ENCODE measurements at regions not wholly inside any gene's neighbourhood (a gene's known extent, or its start where the extent isn't known, plus 50 kb on each side); places are given as distances from the start of the nearest gene placed in this dataset.

DNA sequence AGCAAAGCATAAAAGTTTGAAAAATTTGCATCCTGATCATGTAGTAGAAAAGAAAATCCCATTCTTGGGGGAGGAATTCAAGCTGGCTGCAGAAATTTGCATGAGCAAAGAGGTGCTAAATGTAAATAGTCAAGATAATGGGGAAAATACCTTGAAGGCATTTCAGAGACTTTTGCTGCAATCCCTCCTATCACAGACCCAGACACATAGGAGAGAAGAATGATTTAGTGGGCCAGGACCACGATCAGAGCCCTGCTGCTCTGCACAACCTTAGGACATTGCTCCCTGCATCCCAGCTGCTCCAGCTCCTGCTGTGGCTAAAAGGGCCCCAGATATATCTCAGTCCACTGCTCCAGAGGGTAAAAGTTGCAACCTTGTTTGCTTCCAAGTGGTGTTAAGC, 1439.7 kb upstream of the AGA start:
- H3K79me1 ChIP-seq (ENCODE audit: low read depth in 1 of 2, low read length in 2 of 2) = no peaks in the 10 kb centered on the region
- intact Hi-C loops (cut with micrococcal nuclease) = no loop called here
- no peak overlapping the region for H4K8ac ChIP-seq (ENCODE audit: low read depth in 2 of 2, low read length in 2 of 2)
- H3K14ac ChIP-seq (replicated peaks; ENCODE audit: low read depth, low read length) = no peak overlapping the region
- no peak overlapping the region for H4K5ac ChIP-seq (ENCODE audit: low read depth, low read length)
- 0 out of 2 replicates have a peak, but pooled peaks cover 3% of the 10 kb centered on the region for H3K9me3 ChIP-seq (ENCODE audit: control insufficient read depth, insufficient read depth, low read length)
- H4K91ac ChIP-seq (ENCODE audit: insufficient read depth, low read depth, low read length) = no peak overlapping the region
- no peak overlapping the region for H2AK5ac ChIP-seq (ENCODE audit: low read depth, low read length)
- H2AK9ac ChIP-seq (replicated peaks; ENCODE audit: low read depth, low read length, poor library complexity) = no peak overlapping the region
- no peak overlapping the region for H3K27ac ChIP-seq (ENCODE audit: insufficient read depth, low read length)
- no peak overlapping the region for H3K4me3 ChIP-seq (ENCODE audit: insufficient read depth, low read depth, low read length)
- no peak overlapping the region for H2BK120ac ChIP-seq (ENCODE audit: low read depth, low read length)
- dilution Hi-C loops (cut with HindIII; ENCODE audit: low sequenced_read_pairs, unreplicated experiment) = no loop called here
- H3K27me3 ChIP-seq (ENCODE audit: control insufficient read depth, insufficient read depth, low read length) = no peaks in the 10 kb centered on the region
- no peak for ATAC-seq (ENCODE audit: low read depth)
- no peaks in the 10 kb centered on the region for H3K9me1 ChIP-seq (ENCODE audit: insufficient read depth, low read length)
- no peak overlapping the region for H3K18ac ChIP-seq (ENCODE audit: low read depth, low read length)
- DNase-seq = no peak
- H2AFZ ChIP-seq (replicated peaks; ENCODE audit: low read length, poor library complexity) = no peak overlapping the region
- in situ Hi-C loops (cut with MboI; ENCODE audit: low sequenced_read_pairs) = no loop called here
- H3K4me2 ChIP-seq (ENCODE audit: low read depth, low read length) = no peak overlapping the region
- no peak overlapping the region for H3K23ac ChIP-seq (ENCODE audit: low read depth, low read length)
- H2BK20ac ChIP-seq (ENCODE audit: low read depth, low read length) = no peak overlapping the region
- no peak overlapping the region for H2BK5ac ChIP-seq (ENCODE audit: low read depth, low read length, poor library complexity, severe bottlenecking)
- no peak overlapping the region for H3K9ac ChIP-seq (ENCODE audit: low read depth, low read length)
- H3K4ac ChIP-seq (ENCODE audit: low read depth, low read length) = no peak overlapping the region
- no peaks in the 10 kb centered on the region for H3K4me1 ChIP-seq (ENCODE audit: control insufficient read depth, insufficient read depth, low read length)
- no TSS peak for BruUV-seq (replicated peaks)
- no peaks in the 10 kb centered on the region for H4K20me1 ChIP-seq (ENCODE audit: insufficient read depth, low read length)
- no CpG with 5 or more reads among the region's 1 CpG for WGBS, 2 experiments (ENCODE audit: extremely low coverage in 2 of 2, insufficient read length in 1 of 2)
- H3K36me3 ChIP-seq (ENCODE audit: control insufficient read depth, insufficient read depth, low read length) = no peaks in the 10 kb centered on the region
- CTCF ChIA-PET = no interaction called here
- no peak overlapping the region for H2BK15ac ChIP-seq (ENCODE audit: low read depth, low read length)
- H3K56ac ChIP-seq (ENCODE audit: extremely low read depth, insufficient read depth, low read length) = no peak overlapping the region
- POLR2A ChIA-PET (ENCODE audit: unreplicated experiment) = no interaction called here
- TF ChIP-seq MAZ (IDR thresholded peaks at IDR 0.05; ENCODE audit: borderline replicate concordance, low read depth, low read length) (no peak), CHD1 (IDR thresholded peaks at IDR 0.05; ENCODE audit: low read depth, low read length) (no peak), BHLHE40 (IDR thresholded peaks at IDR 0.05; ENCODE audit: low read depth, low read length) (no peak), POLR2A (IDR thresholded peaks at IDR 0.05; ENCODE audit: low read depth, low read length) (no peak), NFE2L2 (IDR thresholded peaks at IDR 0.05; ENCODE audit: low read depth, low read length) (no peak), SMC3 (IDR thresholded peaks at IDR 0.05; ENCODE audit: low read depth, low read length) (no peak), MXI1 (IDR thresholded peaks at IDR 0.05; ENCODE audit: borderline replicate concordance, low read depth, low read length) (no peak)
- TF ChIP-seq, protein P1, sequence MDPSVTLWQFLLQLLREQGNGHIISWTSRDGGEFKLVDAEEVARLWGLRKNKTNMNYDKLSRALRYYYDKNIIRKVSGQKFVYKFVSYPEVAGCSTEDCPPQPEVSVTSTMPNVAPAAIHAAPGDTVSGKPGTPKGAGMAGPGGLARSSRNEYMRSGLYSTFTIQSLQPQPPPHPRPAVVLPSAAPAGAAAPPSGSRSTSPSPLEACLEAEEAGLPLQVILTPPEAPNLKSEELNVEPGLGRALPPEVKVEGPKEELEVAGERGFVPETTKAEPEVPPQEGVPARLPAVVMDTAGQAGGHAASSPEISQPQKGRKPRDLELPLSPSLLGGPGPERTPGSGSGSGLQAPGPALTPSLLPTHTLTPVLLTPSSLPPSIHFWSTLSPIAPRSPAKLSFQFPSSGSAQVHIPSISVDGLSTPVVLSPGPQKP (IDR thresholded peaks at IDR 0.05; ENCODE audit: borderline replicate concordance, low read depth, low read length) = no peak
- TF ChIP-seq, protein P2, sequence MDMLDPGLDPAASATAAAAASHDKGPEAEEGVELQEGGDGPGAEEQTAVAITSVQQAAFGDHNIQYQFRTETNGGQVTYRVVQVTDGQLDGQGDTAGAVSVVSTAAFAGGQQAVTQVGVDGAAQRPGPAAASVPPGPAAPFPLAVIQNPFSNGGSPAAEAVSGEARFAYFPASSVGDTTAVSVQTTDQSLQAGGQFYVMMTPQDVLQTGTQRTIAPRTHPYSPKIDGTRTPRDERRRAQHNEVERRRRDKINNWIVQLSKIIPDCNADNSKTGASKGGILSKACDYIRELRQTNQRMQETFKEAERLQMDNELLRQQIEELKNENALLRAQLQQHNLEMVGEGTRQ (IDR thresholded peaks at IDR 0.05; ENCODE audit: low read depth, low read length) = no peak

Measured in IMR-90 (cell line).